ENCODE measurements at regions not wholly inside any gene's neighbourhood (a gene's known extent, or its start where the extent isn't known, plus 50 kb on each side); places are given as distances from the start of the nearest gene placed in this dataset.

DNA sequence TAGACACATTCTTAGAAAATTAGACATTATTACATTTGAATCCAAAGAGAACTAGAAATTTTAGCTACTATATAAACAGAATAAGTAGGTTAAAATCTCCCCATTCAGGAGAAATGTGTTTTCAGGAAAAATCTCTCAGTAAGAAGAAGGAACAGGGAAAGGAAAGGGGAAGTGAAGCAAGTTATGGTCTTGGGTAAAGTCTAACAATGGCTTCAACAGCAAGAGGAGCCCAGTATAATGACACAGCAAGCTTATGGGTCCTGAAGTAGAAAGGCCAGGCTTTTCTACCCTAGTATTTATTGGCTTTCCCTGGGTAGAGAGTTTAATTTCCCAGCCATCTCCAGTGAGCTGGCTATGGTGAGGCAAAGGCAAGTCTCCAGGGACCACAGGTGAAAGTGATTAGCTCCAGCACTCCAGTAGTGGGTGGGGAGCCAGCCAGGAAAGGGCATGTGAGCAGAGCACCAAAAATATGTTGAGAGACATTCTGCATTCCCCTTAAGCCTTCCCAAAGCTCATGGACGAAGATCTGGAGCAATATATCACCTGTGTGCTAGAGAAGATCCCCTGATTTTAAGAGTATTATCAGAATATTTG is 981.7 kb downstream of the NR2F1-AS1 start:
- no peak for DNase-seq

DNA sequence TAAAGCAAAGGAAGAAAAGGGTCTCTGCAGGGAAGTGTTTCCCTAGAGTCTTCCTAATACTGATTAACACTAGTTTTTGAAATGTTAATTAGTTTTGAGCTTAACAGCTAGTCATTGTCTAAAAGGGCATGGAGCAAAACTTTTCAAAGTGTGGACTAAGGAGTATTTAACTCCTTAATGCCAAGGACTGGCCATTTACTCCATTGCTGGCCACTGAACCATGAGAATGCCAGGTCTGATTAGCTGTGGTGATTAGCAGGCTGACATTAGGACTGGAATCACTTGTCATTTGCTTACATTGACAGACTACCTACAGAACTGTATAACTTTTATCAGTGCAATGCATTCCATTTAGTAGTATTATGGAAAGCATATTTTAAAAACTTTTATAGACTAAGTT is 987.0 kb downstream of the NR2F1-AS1 start:
- DNase-seq = no peak

DNA sequence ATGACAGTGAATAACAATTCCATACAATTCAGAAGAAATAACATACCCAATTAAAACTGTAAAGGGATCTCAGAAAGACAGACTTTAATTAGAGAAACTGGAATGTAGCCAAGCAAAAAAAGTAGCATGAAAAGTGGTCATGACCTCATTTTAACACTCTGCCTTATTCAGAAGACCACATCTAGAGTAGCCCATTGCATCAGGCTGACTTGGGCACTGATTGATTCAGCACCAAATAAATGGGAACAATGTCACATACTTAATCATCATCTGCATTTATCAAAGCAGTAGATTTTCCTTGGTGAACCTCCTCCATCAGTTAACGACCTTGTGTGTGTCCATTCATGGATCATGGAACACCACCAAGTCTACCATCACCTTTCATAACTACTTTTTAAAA is 992.1 kb downstream of the NR2F1-AS1 start:
- no peak for DNase-seq

DNA sequence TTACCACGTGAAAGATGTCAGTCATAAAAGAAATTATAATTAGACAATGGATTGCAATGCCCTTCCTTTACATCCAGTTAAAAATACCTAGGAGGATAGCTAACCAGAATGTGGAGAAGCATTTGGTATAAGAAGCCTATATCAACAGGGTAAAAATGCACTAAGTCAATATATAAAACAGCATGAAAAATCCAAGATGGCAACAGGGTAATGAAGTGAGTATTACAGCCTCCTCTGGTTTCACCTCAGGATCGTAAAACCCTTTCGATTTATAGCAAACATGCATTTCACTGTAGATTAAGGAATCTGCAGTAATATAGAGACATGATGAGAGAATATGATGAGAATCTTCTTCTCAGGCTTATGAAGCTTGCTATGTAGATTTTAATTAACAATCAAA is 999.3 kb downstream of the NR2F1-AS1 start:
- no peak for DNase-seq

DNA sequence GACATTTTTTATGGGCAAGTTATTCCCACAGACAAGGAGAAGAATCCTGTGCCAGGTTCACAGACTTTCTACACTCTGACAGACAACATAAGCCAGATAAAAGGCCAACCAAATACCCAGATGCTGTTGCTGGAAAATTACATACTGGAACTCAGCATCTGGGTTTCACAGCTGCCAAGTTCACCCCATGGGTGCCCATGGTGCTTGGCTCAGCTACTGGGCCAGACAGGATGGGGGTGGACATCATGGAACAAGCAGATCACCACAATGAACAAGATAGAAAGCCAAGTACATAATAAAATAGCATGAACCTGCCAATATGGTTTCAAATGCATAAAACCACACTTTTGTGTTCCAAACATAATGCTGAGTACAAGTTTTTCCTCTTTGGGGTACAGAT is 999.8 kb downstream of the NR2F1-AS1 start:
- DNase-seq = no peak

DNA sequence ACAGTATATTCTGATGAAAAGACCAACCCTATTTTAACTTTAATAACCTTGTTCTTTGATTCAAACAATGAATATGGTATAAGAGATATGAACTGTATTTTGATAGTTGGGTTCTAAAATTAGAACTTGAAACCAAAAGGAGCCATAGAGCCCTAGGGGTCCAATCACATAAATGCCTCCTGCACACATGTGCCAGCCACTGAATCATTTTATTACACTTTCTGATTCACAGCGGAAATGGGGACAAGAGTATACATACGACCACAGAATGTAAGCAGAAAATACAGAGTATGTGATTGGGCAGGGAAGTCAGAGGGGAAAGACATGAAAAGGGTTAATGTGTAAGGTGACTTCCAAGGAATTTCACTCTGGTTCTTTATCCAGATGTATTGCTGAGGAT is 1000.2 kb downstream of the NR2F1-AS1 start:
- no peak for DNase-seq

DNA sequence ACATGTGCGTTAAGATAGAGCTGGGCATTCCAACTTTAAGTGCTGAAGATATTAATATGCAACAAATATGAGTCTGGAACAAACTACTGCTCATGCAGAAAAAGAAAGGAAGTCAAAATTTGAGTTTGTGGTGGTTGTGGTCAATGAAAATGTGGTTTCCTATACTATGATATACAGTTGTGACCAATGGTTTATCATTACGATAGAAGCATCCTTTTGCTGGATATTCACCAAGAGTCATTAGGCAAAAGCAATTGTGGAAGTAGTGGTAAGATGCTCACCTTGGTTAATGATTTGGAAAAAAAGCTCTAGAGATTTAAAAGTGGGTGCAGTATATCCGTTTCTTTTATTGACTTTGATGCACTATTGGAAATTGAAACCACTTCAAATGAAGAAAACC is 1007.0 kb downstream of the NR2F1-AS1 start:
- DNase-seq = no peak

DNA sequence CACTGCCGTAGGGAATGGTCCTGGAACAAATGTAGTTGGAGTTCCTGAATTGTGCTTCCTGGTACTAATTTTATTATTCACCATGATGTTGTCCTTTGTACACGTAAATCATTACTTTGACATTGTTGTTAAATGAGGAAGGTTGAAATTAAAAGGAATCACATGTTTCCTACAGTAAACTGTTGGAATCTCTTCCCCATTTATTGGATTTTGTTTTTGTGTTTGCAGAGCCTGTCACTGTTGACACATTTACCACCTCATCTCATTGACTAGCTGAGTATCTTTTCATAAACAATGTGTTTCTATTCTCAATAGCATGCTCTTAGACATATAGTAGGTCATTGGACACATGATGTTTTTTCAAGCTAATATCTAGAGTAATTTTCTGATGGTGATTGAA is 1012.5 kb downstream of the NR2F1-AS1 start:
- no peak for DNase-seq

DNA sequence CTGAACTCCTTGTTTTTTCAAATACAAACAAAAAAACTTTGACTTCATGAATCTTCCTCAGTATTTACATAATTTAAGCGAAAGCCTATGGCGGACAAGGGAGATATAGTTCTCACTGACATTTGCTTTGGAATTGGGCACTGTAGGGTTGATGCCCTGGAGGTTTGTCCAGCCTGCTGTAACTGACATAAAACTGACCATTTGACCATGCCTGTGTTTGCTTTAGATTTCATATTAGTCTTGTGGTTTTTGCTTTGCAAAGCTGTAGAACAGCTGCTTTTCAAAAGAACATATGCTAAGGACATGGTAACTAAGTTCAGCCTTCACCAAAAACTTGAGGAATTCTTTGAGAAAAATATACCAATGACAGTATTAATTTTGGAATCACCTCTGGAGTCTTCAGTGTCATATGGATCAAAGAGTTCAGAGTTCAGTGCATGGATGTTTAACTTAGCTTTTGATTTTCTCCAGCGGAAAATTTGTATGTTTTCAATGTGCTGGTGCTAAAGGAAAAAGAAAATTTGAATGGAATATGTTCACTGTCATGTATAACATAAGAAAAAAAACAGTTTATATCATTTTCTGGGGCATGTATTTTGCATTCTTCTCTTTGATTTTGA is 1013.1 kb downstream of the NR2F1-AS1 start:
- no peak for DNase-seq

DNA sequence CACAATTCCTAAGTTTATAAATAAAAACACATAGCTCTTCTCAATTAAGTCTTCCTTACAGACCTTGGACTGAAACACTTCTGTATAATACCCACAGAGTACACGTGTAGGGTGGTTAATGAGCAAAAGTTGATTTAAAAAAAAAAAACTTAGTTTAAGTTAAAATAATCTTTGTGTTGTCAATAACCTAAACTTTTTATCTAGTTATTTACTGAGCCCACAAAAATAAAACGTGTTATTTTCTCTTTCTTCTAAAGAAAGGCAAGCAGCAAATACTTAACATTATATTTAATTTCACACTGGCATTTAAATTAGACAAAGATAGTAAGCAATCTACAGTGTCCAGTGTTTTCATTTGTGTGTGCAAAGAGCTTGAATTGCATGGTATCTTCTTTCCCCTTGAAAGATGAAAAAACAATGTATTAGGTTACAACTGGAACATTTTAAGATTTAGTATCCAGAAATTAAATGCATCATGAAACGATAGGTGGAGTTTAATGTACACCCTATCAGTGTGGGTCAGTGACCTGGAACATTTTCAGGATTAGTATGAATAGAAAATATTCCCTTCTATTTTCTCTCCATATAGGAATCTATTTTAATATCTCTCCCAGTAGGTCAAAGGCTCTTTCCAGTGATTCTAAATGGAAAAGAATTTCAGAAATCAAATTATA is 1014.8 kb downstream of the NR2F1-AS1 start:
- no peak for DNase-seq

DNA sequence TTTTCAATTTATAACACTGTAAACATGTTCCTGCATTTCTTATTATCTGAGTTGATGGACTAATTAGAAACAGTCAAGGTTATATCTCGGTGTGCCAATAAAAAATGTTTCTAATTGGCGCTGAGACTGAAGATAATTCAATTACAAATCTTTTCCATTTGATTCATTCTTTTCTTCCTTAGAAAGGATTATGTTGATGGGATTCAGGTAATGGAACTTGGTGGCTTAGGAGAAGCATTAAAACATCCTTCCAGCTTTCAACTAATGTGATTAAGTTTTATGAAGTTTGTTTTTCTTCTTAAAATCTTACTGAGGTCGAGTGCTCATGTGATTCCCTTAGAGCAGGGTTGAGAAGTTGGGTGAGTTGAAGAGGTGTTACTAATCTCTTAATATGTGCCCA is 1015.3 kb downstream of the NR2F1-AS1 start:
- no peak for DNase-seq

DNA sequence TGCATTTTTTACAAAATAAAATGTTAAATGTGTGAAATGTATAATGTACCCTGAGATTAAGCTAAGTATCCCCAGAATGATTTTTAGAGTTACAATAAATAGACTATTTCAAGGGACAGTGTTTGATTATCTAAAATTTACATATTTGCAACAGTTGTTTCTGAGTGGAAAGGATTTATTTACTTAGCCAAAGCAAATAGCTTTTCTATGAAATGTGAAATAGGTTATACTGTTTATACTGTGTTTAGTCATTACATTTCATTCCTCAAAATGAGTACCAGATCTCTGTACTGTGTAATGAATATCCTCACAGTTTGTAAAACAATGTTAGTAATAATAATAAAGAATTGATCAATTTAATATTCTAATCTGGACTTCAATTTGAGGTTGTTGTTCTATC is 1019.0 kb downstream of the NR2F1-AS1 start:
- no peak for DNase-seq

DNA sequence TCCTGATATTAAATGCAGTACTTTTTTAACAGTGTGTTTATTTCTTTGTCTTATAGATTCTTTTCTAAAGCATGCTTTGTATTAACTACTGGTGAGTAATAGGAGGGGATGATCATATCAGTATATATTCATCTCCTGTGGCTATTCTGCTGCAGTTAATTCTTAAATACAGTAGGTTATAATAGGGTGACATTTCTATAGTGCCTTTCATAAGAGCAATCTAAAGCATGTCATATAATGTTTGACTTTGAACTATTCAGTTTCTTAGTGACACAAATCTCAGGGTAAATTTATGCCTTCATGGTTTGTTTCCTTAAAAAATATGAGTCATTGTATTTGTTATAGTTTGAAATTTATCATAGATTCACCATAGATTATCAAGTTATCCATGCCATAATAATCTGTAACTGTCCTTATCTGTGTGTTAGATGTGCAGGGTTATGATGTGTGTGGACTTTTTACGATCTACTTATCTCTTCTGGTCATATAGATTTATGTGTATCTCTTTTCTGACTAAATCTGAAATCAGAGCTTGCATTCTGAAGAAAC is 1019.5 kb downstream of the NR2F1-AS1 start:
- no peak for DNase-seq

DNA sequence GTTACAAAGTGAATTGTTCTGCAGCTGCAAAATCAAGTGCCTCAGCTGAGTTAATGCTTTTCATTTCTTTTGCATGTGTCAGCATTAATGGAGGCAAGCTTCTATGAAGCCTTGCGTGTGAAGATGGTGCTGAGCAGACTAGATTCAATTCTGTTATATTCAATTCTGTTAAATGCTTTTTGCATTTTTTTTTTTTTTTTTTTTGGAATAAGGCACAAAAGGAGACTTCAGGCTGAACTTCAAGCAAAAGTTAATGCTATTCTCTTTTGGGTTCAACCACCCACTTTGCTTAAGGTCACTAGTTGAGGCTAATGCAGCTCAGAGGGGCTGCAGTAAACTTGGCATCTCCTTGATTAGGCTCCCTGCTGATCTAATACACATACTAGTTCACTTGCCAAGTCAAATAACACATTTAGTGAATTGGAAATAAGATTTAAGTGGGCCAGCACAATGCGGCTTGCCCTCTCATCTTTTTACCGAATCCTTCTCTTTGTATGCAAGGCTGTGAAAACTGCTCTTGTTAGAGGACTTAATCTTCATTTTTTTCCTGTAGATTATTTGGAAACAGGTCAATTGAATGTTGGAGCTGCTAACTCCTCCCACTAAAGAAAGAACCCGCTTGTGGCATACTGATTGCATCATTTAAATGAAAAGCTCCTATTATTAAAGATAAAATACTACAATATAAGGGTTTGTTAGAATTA is 1020.2 kb downstream of the NR2F1-AS1 start:
- no peak for DNase-seq

DNA sequence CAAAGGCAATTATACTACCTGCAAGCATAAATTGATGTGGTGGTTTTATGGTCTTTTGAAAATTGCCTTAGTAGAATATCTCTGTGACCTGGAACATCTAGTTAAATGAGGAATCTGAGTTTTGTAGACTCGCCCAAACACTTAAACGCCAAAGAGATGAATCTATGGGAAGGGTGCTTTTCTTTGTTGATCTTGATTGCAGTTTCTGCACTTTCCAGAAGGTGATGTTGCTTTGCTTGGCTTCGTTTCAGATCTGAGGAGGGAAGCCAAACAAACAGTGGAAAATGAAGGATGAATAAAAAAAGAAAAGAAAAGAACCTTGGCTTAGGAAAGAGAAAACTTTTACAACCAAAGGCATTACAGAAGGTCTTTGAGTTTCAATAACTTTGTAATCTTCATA is 1021.2 kb downstream of the NR2F1-AS1 start:
- DNase-seq = no peak

DNA sequence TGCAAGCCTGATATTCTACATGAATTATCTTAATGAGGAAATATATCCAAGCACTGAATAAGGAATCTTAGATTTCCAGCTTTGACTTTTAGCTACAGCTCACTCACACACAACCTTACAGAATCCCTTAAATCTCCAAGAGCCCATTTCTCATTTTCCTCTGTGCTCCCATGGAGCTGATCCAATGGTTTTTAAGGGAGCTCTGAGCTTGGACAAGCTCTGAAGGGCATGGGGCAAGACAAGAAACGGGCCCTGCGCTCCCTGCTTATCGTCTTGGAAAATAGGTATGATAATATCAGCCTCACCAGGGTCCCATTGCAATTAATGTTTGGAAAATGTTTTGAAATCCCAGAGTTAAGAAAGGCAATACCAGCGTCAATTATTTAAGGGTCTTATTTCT is 1021.7 kb downstream of the NR2F1-AS1 start:
- DNase-seq = no peak

DNA sequence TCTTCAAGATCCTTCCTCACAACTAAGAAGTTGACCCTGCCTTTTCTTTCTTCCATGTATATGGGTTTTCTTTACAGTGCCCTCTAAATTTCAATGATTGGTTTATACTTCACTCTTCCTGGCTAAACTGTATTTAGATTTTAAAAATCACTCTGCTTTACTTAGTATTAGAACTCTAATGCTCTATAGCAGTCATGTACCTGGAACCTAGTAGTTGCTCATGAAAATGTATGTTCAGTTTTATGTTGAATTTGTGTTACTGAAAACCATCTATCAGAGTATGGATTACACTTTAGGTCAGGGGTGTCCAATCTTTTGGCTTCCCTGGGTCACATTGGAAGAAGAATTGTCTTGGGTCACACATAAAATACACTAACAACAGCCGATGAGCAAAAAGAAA is 1024.3 kb downstream of the NR2F1-AS1 start:
- no peak for DNase-seq

DNA sequence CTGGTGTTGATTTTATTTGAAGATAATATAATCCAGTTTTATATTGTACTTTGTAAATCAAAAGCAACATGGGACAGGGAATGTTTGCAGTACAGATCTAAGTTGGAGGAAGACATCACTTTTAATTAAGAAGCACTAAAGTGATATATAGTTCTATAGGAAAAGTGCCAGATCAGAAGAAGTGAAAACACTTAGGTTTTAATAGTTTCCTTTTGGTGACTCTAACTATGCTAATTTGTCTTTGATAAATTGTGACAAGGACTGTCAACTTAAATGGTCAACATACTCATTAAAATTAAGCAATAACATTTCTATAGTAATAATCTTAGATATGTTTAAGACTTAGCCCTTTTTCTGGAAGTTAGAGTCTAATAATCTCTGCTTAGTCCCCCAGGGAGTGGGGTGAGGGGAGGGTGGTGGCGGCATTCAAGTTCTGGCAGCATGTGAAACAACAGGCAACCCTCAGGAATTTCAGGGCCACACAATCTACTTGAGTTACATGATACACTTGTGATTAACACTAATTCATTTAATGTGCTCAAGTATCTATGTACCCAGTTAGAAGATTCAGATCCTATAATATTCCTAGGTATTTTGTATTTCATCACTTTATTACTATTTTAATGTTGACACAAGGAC is 1026.5 kb downstream of the NR2F1-AS1 start:
- DNase-seq = no peak

DNA sequence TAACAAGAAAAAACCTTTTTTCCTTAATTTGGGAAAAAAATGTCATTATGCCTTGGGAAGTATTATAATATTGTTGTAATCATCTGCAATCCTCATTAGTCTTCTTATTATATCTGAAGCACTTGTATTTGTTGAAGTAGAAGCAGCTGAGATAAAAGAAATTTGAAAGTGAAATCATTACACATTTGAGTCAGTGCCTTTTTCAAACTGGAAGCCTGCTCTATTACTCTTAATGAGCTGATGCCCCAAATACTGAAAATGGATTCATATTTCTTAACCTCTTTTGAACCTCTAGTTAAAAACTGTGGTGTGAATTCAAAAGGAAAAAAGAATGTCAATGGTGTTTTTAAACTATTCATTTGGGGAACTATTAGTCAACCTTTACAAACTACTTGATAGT is 1027.7 kb downstream of the NR2F1-AS1 start:
- DNase-seq = no peak

DNA sequence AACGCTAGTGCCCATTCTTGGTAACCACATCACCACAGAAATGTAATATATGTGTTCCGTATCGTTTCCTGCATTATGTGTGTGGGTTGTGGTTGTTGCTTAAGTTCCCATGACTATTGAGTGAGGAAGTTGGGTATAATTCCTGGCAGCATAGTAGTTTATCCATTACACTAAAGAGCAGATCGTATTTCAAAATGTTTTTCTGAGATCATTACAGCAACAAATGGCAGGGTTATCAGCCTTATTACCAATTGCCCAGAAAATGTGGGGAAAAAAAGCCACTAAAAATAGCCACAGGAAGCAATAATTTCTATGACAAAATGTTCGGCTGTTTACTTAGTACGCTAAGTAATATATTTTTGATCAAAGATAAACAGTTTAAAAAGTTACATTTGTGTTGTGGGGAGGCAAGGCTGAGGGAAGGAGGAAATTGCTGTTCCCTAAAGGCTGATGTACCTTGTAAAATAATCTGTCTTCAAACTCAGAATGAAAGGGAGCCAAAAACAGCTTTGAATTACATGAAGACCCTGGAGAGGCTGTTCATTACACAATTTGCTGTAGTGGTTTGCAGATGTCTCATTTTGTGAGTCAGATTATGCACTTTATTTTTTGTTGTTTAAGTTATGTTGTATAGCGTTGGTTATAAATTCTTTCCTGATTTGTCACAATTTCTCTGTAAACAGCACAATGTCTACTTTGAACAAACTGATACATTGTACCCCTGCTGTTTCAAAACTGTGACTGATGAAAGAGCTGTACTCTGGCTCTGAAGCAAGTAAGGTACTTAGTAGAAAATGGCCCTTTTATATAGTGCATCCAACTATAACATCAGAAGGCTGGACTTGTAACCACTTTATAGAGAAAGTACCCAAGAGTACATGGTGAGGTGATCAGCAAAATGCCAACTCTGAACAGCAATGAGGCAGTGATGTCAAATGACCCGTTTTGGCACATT is 1028.5 kb downstream of the NR2F1-AS1 start:
- DNase-seq = no peak

DNA sequence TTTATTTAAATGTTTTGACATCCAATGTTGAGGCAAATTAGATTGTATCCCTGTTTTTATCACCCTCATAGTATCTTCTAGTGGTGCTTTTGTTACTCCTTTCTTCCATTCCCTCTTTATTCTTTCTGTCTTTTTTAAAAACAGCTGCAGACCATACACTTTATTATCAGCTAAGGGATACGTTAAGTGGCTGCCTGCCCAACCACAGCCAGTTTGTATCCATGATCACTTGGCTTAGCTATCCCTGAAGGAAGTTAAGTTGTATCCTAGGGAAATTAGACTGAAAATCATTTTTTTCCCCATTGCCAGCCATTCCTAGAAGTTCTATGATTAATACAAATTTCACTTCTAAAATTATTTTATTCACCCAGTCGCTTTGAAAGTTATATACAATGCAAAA is 1032.7 kb downstream of the NR2F1-AS1 start:
- no peak for DNase-seq

DNA sequence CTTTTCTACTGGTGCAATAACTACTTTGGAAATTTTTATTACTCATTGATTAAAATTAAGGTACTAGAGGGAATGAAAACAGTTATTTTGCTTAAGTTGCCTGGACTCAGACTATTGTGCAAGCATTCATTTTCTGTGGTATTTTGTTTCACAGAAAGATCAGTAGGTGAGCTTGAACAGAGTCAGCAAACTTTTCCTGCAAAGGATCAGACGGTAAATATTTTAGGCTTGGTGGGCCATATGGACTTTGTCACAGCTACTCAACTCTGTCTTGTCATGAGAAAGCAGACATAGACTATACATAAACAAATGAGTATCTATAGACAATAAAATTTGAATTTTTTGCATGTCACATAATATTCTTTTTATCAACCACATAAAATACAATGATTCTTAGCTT is 1036.4 kb downstream of the NR2F1-AS1 start:
- DNase-seq = no peak

All from activated effector memory CD4-positive, alpha-beta T cell treated with anti-CD3 and anti-CD28 coated beads, Interleukin-2, amount 50 U/mL, for 16 hours (primary cell).